Endodermal cell (in vitro differentiated cells): ENCODE measurements at regions not wholly inside any gene's neighbourhood (a gene's known extent, or its start where the extent isn't known, plus 50 kb on each side); places are given as distances from the start of the nearest gene placed in this dataset.

Experiments used
- DNase-seq: peaks from one replicate; pipeline ENCODE4 v3.0.0-alpha.2; 2017
- H3K27ac ChIP-seq: 2 replicates; pipeline ENCODE4 v1.5.1; 2013; ENCODE audit warnings: mild to moderate bottlenecking, low read depth, low read length, moderate library complexity
- H3K27me3 ChIP-seq: 2 replicates; pipeline ENCODE4 v1.6.1; 2013; ENCODE audit warnings: mild to moderate bottlenecking, low read length, moderate library complexity; ENCODE audit not compliant: insufficient read depth, control insufficient read depth, poor library complexity, severe bottlenecking
- H3K36me3 ChIP-seq: 2 replicates; pipeline ENCODE4 v1.7.0; 2013; ENCODE audit warnings: mild to moderate bottlenecking, low read length, moderate library complexity; ENCODE audit not compliant: control insufficient read depth, insufficient read depth
- H3K4me1 ChIP-seq: one replicate; pipeline ENCODE4 v1.7.0; 2013; ENCODE audit warnings: low read length; ENCODE audit not compliant: control insufficient read depth, insufficient read depth
- H3K4me3 ChIP-seq: 2 replicates; pipeline ENCODE4 v1.5.1; 2013; ENCODE audit warnings: mild to moderate bottlenecking, low read length, moderate library complexity
- H3K9ac ChIP-seq: 2 replicates; pipeline ENCODE4 v1.6.1; 2013; ENCODE audit warnings: mild to moderate bottlenecking, low read length, moderate library complexity; ENCODE audit not compliant: poor library complexity, severe bottlenecking; ENCODE audit errors: extremely low read depth
- H3K9me3 ChIP-seq: 2 replicates; pipeline ENCODE4 v1.6.1; 2013; ENCODE audit warnings: mild to moderate bottlenecking, low read length, moderate library complexity; ENCODE audit not compliant: control insufficient read depth
- H3K27ac Mint-ChIP-seq: 2 replicates; pipeline ENCODE4 v1.8.0; 2020; ENCODE audit warnings: mixed read lengths
- H3K27me3 Mint-ChIP-seq: 2 replicates; pipeline ENCODE4 v1.8.0; 2021; ENCODE audit warnings: mild to moderate bottlenecking, mixed read lengths; ENCODE audit not compliant: insufficient read depth
- H3K36me3 Mint-ChIP-seq: 2 replicates; pipeline ENCODE4 v1.8.0; 2020; ENCODE audit warnings: low read depth, mixed read lengths
- H3K4me1 Mint-ChIP-seq: 2 replicates; pipeline ENCODE4 v1.8.0; 2020; ENCODE audit warnings: mixed read lengths
- H3K4me3 Mint-ChIP-seq: 2 replicates; pipeline ENCODE4 v1.8.0; 2020; ENCODE audit warnings: mild to moderate bottlenecking, moderate library complexity, mixed read lengths
- H3K9me3 Mint-ChIP-seq: 2 replicates; pipeline ENCODE4 v1.8.0; 2020; ENCODE audit warnings: mild to moderate bottlenecking, mixed read lengths
- CTCF ChIP-seq: fragments of 200-600 bp; sonication (generic); conservative IDR thresholded peaks from 2 replicates; pipeline ENCODE4 v1.5.0; 2021; ENCODE audit warnings: antibody characterized with exemption, mild to moderate bottlenecking
- WGBS, 2 experiments: methylation state at CpG; one replicate each; pipeline versions ENCODE4 v1.1.5 to v1.1.7; 2013; ENCODE audit warnings: missing lambda C conversion rate in 2 of 2, mixed read lengths in 1 of 2; ENCODE audit not compliant: insufficient coverage in 1 of 2, insufficient read length in 1 of 2; 5-methylcytosine and 5-hydroxymethylcytosine counted together

- WGBS, 2 experiments, result 85% methylated on average over 7 to 8 of the region's 8 CpGs
- H3K36me3 ChIP-seq, result no peaks in the 10 kb centered on the region
- no peak for TF ChIP-seq CTCF
- H3K9me3 ChIP-seq, result no peaks in the 10 kb centered on the region
- no peaks in the 10 kb centered on the region for H3K27me3 Mint-ChIP-seq
- no peaks in the 10 kb centered on the region for H3K4me1 ChIP-seq
- H3K27ac ChIP-seq, result no peak overlapping the region
- H3K4me3 Mint-ChIP-seq, result no peak overlapping the region
- H3K27me3 ChIP-seq, result no peaks in the 10 kb centered on the region
- no peak overlapping the region for H3K4me3 ChIP-seq
- DNase-seq, result no peak
- H3K9me3 Mint-ChIP-seq, result no peaks in the 10 kb centered on the region
- H3K36me3 Mint-ChIP-seq, result no peaks in the 10 kb centered on the region
- H3K9ac ChIP-seq, result no peak overlapping the region
- H3K4me1 Mint-ChIP-seq, result no peaks in the 10 kb centered on the region
- H3K27ac Mint-ChIP-seq, result no peak overlapping the region
Observed at GRCh38 chr2:100739735-100740432, 80.1 kb upstream of the NPAS2 start.

GRCh38 chr2:100741880-100742276 lies 78.1 kb upstream of the NPAS2 start:
- no peak for DNase-seq
- Histone ChIP-seq H3K27me3 (no peaks in the 10 kb centered on the region), H3K4me1 (no peaks in the 10 kb centered on the region), H3K9me3 (no peaks in the 10 kb centered on the region), H3K9ac (no peak overlapping the region), H3K4me3 (no peak overlapping the region), H3K36me3 (no peaks in the 10 kb centered on the region), H3K27ac (no peak overlapping the region)
- H3K27ac Mint-ChIP-seq, result no peak overlapping the region
- H3K4me3 Mint-ChIP-seq, result no peak overlapping the region
- TF ChIP-seq CTCF, result no peak
- H3K9me3 Mint-ChIP-seq, result no peaks in the 10 kb centered on the region
- WGBS, 2 experiments, result 83 to 100% methylated on average over 1 of the region's 1 CpG
- no peaks in the 10 kb centered on the region for H3K4me1 Mint-ChIP-seq
- H3K27me3 Mint-ChIP-seq, result no peaks in the 10 kb centered on the region
- H3K36me3 Mint-ChIP-seq, result no peaks in the 10 kb centered on the region

GRCh38 chr2:100742277-100743254 lies 77.4 kb upstream of the NPAS2 start:
- WGBS, 2 experiments, result 89 to 91% methylated on average over 4 to 12 of the region's 12 CpGs
- Mint-ChIP-seq H3K27me3 (no peaks in the 10 kb centered on the region), H3K4me1 (no peaks in the 10 kb centered on the region), H3K9me3 (no peaks in the 10 kb centered on the region), H3K27ac (no peak overlapping the region), H3K36me3 (no peaks in the 10 kb centered on the region), H3K4me3 (no peak overlapping the region)
- Histone ChIP-seq H3K36me3 (no peaks in the 10 kb centered on the region), H3K4me1 (no peaks in the 10 kb centered on the region), H3K27me3 (no peaks in the 10 kb centered on the region), H3K4me3 (no peak overlapping the region), H3K27ac (no peak overlapping the region), H3K9me3 (no peaks in the 10 kb centered on the region), H3K9ac (no peak overlapping the region)
- no peak for TF ChIP-seq CTCF
- DNase-seq, result no peak
